Ascending aorta (tissue), 2 donors: ENCODE measurements at regions not wholly inside any gene's neighbourhood (a gene's known extent, or its start where the extent isn't known, plus 50 kb on each side); places are given as distances from the start of the nearest gene placed in this dataset.

Experiments
- DNase-seq, 2 donors: peaks; one replicate each; pipeline ENCODE4 v3.0.0-alpha.2; 2019; ENCODE audit warnings: low spot score in 2 of 2
- H3K27ac ChIP-seq, 2 donors: fragments of 200-600 bp; sonication (generic); one replicate each; pipeline ENCODE4 v1.5.1; 2016 to 2017; ENCODE audit warnings: mild to moderate bottlenecking in 1 of 2
- H3K27me3 ChIP-seq: fragments of 200-600 bp; sonication (generic); one replicate; pipeline ENCODE4 v1.5.1; 2017
- H3K36me3 ChIP-seq, 2 donors: fragments of 200-600 bp; sonication (generic); one replicate each; pipeline ENCODE4 v1.5.1; 2016
- H3K4me1 ChIP-seq, 2 donors: fragments of 200-600 bp; sonication (generic); one replicate each; pipeline ENCODE4 v1.5.1; 2016 to 2017; ENCODE audit warnings: mild to moderate bottlenecking in 1 of 2
- H3K4me3 ChIP-seq, 2 donors: fragments of 200-600 bp; sonication (generic); one replicate each; pipeline ENCODE4 v1.5.1; 2016 to 2017; ENCODE audit warnings: mild to moderate bottlenecking in 1 of 2
- H3K9me3 ChIP-seq, 2 donors: fragments of 200-600 bp; sonication (generic); one replicate each; pipeline ENCODE4 v1.5.1; 2016
- intact Hi-C: fragments of 100-400 bp; cut with DNase I; formaldehyde crosslinking; loops from one replicate; pipeline ENCODE4 v1.15.1; 2023
- TF ChIP-seq, protein P1 (sequence below), 3 experiments: fragments of 200-600 bp in 2 of 3; fragments of 450-650 bp in 1 of 3; sonication (generic) in 2 of 3; IDR thresholded peaks; one replicate each; pipeline ENCODE4 v1.5.1; 2016 to 2019; ENCODE audit warnings: antibody characterized with exemption in 3 of 3, mild to moderate bottlenecking in 1 of 3, moderate library complexity in 1 of 3

DNA sequence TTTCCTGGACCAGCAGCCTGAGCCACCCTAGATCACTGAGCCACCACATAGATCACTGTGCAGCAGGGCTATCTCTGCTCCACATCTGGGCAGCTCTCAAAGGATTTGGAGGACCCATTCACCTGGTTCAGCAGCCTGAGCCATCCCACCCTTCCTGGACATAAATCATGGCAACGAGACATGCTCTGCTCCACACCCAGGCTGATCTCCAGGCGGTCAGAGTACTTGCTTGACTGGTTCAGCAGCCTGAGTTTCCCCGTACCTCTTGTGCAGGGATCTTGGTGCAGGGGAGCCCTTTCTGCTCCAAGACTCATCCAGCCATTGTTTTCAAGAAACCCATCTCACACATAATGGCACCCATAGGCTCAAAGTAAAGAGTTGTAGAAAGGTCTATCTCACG lies 195.3 kb downstream of the LIG4 start:
- Histone ChIP-seq H3K36me3 (no peaks in the 10 kb centered on the region), H3K27ac (no peak overlapping the region), H3K27me3 (no peaks in the 10 kb centered on the region), H3K9me3 (peaks cover 0 to 3% of the 10 kb centered on the region in 2 donors), H3K4me3 (no peak overlapping the region), H3K4me1 (no peaks in the 10 kb centered on the region)
- TF ChIP-seq, protein P1, sequence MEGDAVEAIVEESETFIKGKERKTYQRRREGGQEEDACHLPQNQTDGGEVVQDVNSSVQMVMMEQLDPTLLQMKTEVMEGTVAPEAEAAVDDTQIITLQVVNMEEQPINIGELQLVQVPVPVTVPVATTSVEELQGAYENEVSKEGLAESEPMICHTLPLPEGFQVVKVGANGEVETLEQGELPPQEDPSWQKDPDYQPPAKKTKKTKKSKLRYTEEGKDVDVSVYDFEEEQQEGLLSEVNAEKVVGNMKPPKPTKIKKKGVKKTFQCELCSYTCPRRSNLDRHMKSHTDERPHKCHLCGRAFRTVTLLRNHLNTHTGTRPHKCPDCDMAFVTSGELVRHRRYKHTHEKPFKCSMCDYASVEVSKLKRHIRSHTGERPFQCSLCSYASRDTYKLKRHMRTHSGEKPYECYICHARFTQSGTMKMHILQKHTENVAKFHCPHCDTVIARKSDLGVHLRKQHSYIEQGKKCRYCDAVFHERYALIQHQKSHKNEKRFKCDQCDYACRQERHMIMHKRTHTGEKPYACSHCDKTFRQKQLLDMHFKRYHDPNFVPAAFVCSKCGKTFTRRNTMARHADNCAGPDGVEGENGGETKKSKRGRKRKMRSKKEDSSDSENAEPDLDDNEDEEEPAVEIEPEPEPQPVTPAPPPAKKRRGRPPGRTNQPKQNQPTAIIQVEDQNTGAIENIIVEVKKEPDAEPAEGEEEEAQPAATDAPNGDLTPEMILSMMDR (IDR thresholded peaks at IDR 0.05), result no peak
- DNase-seq, result no peak
- intact Hi-C loops, result no loop called here

DNA sequence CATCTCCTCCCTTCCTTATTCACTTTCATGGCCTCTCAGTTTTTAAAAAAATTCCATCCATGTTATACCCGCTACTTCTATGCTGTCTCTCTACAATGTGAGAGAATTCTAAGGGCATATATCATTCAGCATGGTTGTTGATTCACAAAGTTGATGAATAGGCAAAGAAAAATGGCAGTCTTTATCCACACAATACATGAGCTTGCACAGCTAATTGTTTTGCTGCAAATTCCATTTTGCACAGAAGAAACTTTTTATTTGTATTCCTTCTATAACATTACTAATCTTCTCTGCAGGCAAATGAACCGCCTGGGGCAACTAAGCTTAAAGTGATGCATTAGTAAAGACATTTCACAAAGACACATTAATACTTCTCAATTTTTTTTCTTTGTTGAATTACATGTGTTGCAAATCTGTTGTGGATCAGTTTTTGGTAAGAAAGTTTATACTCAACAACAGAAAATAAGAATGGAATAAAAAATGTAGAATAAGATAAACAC lies 196.9 kb downstream of the LIG4 start:
- intact Hi-C loops, result no loop called here
- TF ChIP-seq, protein P1 (IDR thresholded peaks at IDR 0.05), result no peak
- DNase-seq, result no peak

DNA sequence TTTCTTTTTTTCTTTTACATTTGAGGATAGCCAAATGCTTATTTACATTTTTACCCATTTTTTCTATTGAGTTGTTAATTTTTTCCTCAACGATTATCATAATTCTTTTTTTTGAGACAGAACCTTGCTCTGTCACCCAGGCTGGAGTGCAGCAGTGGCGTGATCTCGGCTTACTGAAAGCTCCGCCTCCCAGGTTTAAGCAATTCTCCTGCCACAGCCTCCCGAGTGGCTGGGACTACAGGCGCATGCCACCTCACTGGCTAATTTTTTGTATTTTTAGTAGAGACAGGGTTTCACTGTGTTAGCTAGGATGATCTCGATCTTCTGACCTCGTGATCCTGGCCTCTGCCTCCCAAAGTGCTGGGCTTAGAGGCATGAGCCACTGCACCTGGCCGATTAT lies 208.7 kb downstream of the LIG4 start:
- no peak overlapping the region for H3K4me3 ChIP-seq
- no peaks in the 10 kb centered on the region for H3K4me1 ChIP-seq
- DNase-seq, result no peak
- intact Hi-C loops, result no loop called here
- no peak overlapping the region for H3K27ac ChIP-seq
- TF ChIP-seq, protein P1 (IDR thresholded peaks at IDR 0.05), result no peak
- H3K9me3 ChIP-seq, result no peaks in the 10 kb centered on the region
- H3K27me3 ChIP-seq, result no peaks in the 10 kb centered on the region
- no peaks in the 10 kb centered on the region for H3K36me3 ChIP-seq

More for the DNA sequence above, 196.9 kb downstream of the LIG4 start:
- Histone ChIP-seq H3K9me3 (peaks cover 0 to 3% of the 10 kb centered on the region in 2 donors), H3K36me3 (no peaks in the 10 kb centered on the region), H3K4me3 (no peak overlapping the region), H3K4me1 (no peaks in the 10 kb centered on the region), H3K27ac (no peak overlapping the region), H3K27me3 (no peaks in the 10 kb centered on the region)

DNA sequence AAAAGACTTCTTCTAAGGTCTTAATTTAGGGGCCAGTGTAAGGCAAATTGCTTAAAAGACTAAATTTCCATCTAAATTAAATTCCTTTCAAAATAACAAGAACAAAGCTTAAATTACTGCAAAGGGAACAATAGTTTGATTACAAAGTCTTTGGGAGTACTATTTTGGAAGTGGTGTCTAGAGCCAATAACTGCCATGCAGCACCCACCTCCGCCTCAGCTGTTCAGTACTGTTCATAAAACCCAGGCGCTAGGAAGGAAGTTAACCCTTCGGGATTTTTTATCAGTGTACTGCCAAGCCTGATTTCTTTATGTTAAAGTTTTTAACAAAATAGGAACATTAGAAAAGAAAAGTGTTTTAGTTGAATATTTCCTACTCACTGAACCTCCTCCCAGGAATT lies 210.1 kb downstream of the LIG4 start:
- no peaks in the 10 kb centered on the region for H3K4me1 ChIP-seq
- H3K9me3 ChIP-seq, result no peaks in the 10 kb centered on the region
- TF ChIP-seq, protein P1 (IDR thresholded peaks at IDR 0.05), result no peak
- intact Hi-C loops, result no loop called here
- DNase-seq, result no peak
- no peak overlapping the region for H3K27ac ChIP-seq
- H3K36me3 ChIP-seq, result no peaks in the 10 kb centered on the region
- H3K4me3 ChIP-seq, result no peak overlapping the region
- no peaks in the 10 kb centered on the region for H3K27me3 ChIP-seq

DNA sequence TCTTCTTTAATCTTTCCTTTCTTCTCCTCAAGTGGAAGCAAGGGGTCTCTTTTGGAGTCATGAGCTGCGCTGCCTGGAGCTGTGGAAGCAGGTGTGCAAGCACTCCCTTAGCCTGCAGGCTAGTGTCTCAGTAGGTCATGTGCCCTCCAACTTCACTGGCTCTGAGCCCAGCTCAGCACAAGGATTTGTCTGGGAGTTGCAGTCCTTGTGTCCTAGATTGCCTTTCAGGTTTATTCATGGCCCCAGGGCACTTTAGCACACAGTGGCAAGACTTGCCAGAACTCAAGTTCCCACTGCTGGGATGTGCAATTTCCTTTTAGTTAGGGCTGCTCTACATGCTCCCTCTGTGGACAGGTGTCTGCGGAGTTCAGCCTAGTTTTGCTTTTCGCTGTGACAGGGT lies 211.7 kb downstream of the LIG4 start:
- intact Hi-C loops, result no loop called here
- no peak overlapping the region for H3K4me3 ChIP-seq
- TF ChIP-seq, protein P1 (IDR thresholded peaks at IDR 0.05), result no peak
- H3K27me3 ChIP-seq, result no peaks in the 10 kb centered on the region
- no peaks in the 10 kb centered on the region for H3K36me3 ChIP-seq
- no peak overlapping the region for H3K27ac ChIP-seq
- no peak for DNase-seq
- H3K9me3 ChIP-seq, result no peaks in the 10 kb centered on the region
- no peaks in the 10 kb centered on the region for H3K4me1 ChIP-seq

DNA sequence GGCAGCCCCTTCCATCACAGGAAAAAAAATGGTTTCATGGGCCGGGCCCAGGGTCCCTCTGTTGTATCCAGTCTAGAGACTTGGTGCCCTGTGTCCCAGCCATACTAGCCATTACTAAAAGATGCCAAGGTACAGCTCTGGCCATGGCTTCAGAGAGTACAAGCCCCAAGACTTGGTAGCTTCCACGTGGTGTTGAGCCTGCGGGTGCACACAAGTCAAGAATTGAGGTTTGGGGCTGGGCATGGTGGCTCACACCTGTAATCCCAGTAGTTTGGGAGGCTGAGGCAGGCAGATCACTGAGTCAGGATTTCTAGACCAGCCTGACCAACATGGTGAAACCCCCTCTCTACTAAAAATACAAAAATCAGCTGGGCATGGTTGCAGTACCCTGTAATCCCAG lies 214.3 kb downstream of the LIG4 start:
- Histone ChIP-seq H3K27ac (no peak overlapping the region), H3K27me3 (no peaks in the 10 kb centered on the region), H3K4me3 (no peak overlapping the region), H3K9me3 (no peaks in the 10 kb centered on the region), H3K4me1 (no peaks in the 10 kb centered on the region), H3K36me3 (no peaks in the 10 kb centered on the region)
- DNase-seq, result no peak
- intact Hi-C loops, result no loop called here
- TF ChIP-seq, protein P1 (IDR thresholded peaks at IDR 0.05), result no peak
